Mesendoderm (in vitro differentiated cells): ENCODE measurements at regions not wholly inside any gene's neighbourhood (a gene's known extent, or its start where the extent isn't known, plus 50 kb on each side); places are given as distances from the start of the nearest gene placed in this dataset.

Source experiments
- DNase-seq: peaks from one replicate; pipeline ENCODE4 v3.0.0; 2013
- H2AK5ac ChIP-seq: 2 replicates; pipeline ENCODE4 v1.6.1; 2013; ENCODE audit warnings: low read length, inconsistent platforms
- H2BK120ac ChIP-seq: 2 replicates; pipeline ENCODE4 v1.6.1; 2013; ENCODE audit warnings: low read depth, mild to moderate bottlenecking, low read length, moderate library complexity, mixed read lengths
- H2BK15ac ChIP-seq: replicated peaks from 2 replicates; pipeline ENCODE4 v1.6.1; 2013; ENCODE audit warnings: low read depth, mild to moderate bottlenecking, moderate library complexity
- H2BK5ac ChIP-seq: 2 replicates; pipeline ENCODE4 v1.6.1; 2013; ENCODE audit warnings: low read length, inconsistent platforms
- H3K18ac ChIP-seq: 2 replicates; pipeline ENCODE4 v1.6.1; 2013; ENCODE audit warnings: mild to moderate bottlenecking, low read length, mixed read lengths
- H3K23ac ChIP-seq: one replicate; pipeline ENCODE4 v1.6.1; 2013; ENCODE audit warnings: low read length
- H3K27ac ChIP-seq: 2 replicates; pipeline ENCODE4 v1.5.1; 2013; ENCODE audit warnings: low read depth, mild to moderate bottlenecking, inconsistent platforms, low read length, moderate library complexity
- H3K27me3 ChIP-seq: 2 replicates; pipeline ENCODE4 v1.6.1; 2013; ENCODE audit warnings: low read length, control low read depth, mild to moderate bottlenecking, inconsistent platforms; ENCODE audit not compliant: insufficient read depth, poor library complexity
- H3K36me3 ChIP-seq: 2 replicates; pipeline ENCODE4 v1.6.1; 2013; ENCODE audit warnings: low read length, inconsistent platforms; ENCODE audit not compliant: control insufficient read depth, insufficient read depth
- H3K4ac ChIP-seq: one replicate; pipeline ENCODE4 v1.6.1; 2013; ENCODE audit warnings: low read depth, mild to moderate bottlenecking, low read length, moderate library complexity
- H3K4me1 ChIP-seq: 2 replicates; pipeline ENCODE4 v1.6.1; 2013; ENCODE audit warnings: low read depth, low read length, inconsistent platforms; ENCODE audit not compliant: control insufficient read depth
- H3K4me2 ChIP-seq: 2 replicates; pipeline ENCODE4 v1.6.1; 2013; ENCODE audit warnings: low read length
- H3K4me3 ChIP-seq: 2 replicates; pipeline ENCODE4 v1.5.1; 2013; ENCODE audit warnings: mild to moderate bottlenecking, low read length
- H3K56ac ChIP-seq: one replicate; pipeline ENCODE4 v1.6.1; 2013; ENCODE audit warnings: low read length
- H3K79me1 ChIP-seq: 2 replicates; pipeline ENCODE4 v1.6.1; 2013; ENCODE audit warnings: low read length, inconsistent platforms
- H3K79me2 ChIP-seq: 2 replicates; pipeline ENCODE4 v1.6.1; 2013; ENCODE audit warnings: mild to moderate bottlenecking, low read length; ENCODE audit not compliant: control insufficient read depth, insufficient read depth
- H3K9ac ChIP-seq: 2 replicates; pipeline ENCODE4 v1.6.1; 2013; ENCODE audit warnings: low read length, inconsistent platforms
- H4K5ac ChIP-seq: one replicate; pipeline ENCODE4 v1.6.1; 2013; ENCODE audit warnings: low read length
- H4K8ac ChIP-seq: one replicate; pipeline ENCODE4 v1.6.1; 2013; ENCODE audit warnings: low read depth, mild to moderate bottlenecking, control low read depth, low read length, moderate library complexity
- WGBS: extraction: QIAGEN DNeasy Blood & Tissue Kit; methylation state at CpG from one replicate; pipeline ENCODE4 v1.1.7; 2013; ENCODE audit warnings: low lambda C conversion rate, missing lambda C conversion rate; ENCODE audit not compliant: insufficient coverage; ENCODE audit errors: extremely low coverage; 5-methylcytosine and 5-hydroxymethylcytosine counted together

- H3K4me2 ChIP-seq, result no peak overlapping the region
- H3K4me1 ChIP-seq, result peaks cover 2% of the 10 kb centered on the region
- H3K18ac ChIP-seq, result no peak overlapping the region
- H3K36me3 ChIP-seq, result no peaks in the 10 kb centered on the region
- no peak overlapping the region for H3K56ac ChIP-seq
- no peak overlapping the region for H2AK5ac ChIP-seq
- H2BK120ac ChIP-seq, result no peak overlapping the region
- no peak for DNase-seq
- H3K9ac ChIP-seq, result no peak overlapping the region
- WGBS, result no CpG with 5 or more reads among the region's 11 CpGs
- no peaks in the 10 kb centered on the region for H3K27me3 ChIP-seq
- H2BK5ac ChIP-seq, result no peak overlapping the region
- H3K79me1 ChIP-seq, result no peaks in the 10 kb centered on the region
- no peak overlapping the region for H3K4ac ChIP-seq
- no peak overlapping the region for H3K27ac ChIP-seq
- H3K4me3 ChIP-seq, result no peak overlapping the region
- H2BK15ac ChIP-seq, result no peak overlapping the region
- H3K23ac ChIP-seq, result no peak overlapping the region
- H3K79me2 ChIP-seq, result no peaks in the 10 kb centered on the region
- H4K5ac ChIP-seq, result no peak overlapping the region
- H4K8ac ChIP-seq, result no peak overlapping the region
These were observed 279.7 kb upstream of the KLF14 start for GRCh38 chr7:131013716-131014115.

- Histone ChIP-seq H3K36me3 (no peaks in the 10 kb centered on the region), H3K27me3 (no peaks in the 10 kb centered on the region), H3K56ac (no peak overlapping the region), H2BK120ac (no peak overlapping the region), H3K4me3 (no peak overlapping the region), H2AK5ac (no peak overlapping the region), H4K5ac (no peak overlapping the region), H3K4me2 (no peak overlapping the region), H3K18ac (no peak overlapping the region), H3K4me1 (peaks cover 2% of the 10 kb centered on the region), H3K27ac (no peak overlapping the region), H3K79me1 (no peaks in the 10 kb centered on the region), H3K4ac (no peak overlapping the region), H4K8ac (no peak overlapping the region), H3K79me2 (no peaks in the 10 kb centered on the region), H3K23ac (no peak overlapping the region), H2BK5ac (no peak overlapping the region), H3K9ac (no peak overlapping the region), H2BK15ac (no peak overlapping the region)
- no peak for DNase-seq
- whole genome bisulfite sequencing, result no CpG with 5 or more reads among the region's 7 CpGs
These were observed 281.1 kb upstream of the KLF14 start for GRCh38 chr7:131014906-131015656.

- Histone ChIP-seq H2BK15ac (no peak overlapping the region), H3K27ac (no peak overlapping the region), H2BK5ac (no peak overlapping the region), H3K18ac (no peak overlapping the region), H3K4me3 (no peak overlapping the region), H2AK5ac (no peak overlapping the region), H3K23ac (no peak overlapping the region), H3K9ac (no peak overlapping the region), H3K79me2 (no peaks in the 10 kb centered on the region), H4K8ac (no peak overlapping the region), H4K5ac (no peak overlapping the region), H3K27me3 (no peaks in the 10 kb centered on the region), H3K4me2 (no peak overlapping the region), H2BK120ac (no peak overlapping the region), H3K56ac (no peak overlapping the region), H3K36me3 (no peaks in the 10 kb centered on the region), H3K4ac (no peak overlapping the region), H3K4me1 (peaks cover 2% of the 10 kb centered on the region), H3K79me1 (no peaks in the 10 kb centered on the region)
- WGBS, result no CpG with 5 or more reads among the region's 3 CpGs
- peak; percentile 49 for DNase-seq
These were observed 281.6 kb upstream of the KLF14 start for GRCh38 chr7:131015657-131015958.

GRCh38 chr7:131016230-131016629 lies 282.2 kb upstream of the KLF14 start:
- DNase-seq, result no peak

GRCh38 chr7:131019351-131019750 lies 285.3 kb upstream of the KLF14 start:
- Histone ChIP-seq H4K8ac (no peak overlapping the region), H2BK5ac (no peak overlapping the region), H3K56ac (no peak overlapping the region), H3K4ac (no peak overlapping the region), H3K9ac (no peak overlapping the region), H3K79me1 (no peaks in the 10 kb centered on the region), H3K27me3 (no peaks in the 10 kb centered on the region), H3K36me3 (no peaks in the 10 kb centered on the region), H2AK5ac (no peak overlapping the region), H3K4me2 (no peak overlapping the region), H3K27ac (no peak overlapping the region), H3K23ac (no peak overlapping the region), H4K5ac (no peak overlapping the region), H2BK15ac (no peak overlapping the region), H3K18ac (no peak overlapping the region), H3K4me3 (no peak overlapping the region), H2BK120ac (no peak overlapping the region), H3K4me1 (no peaks in the 10 kb centered on the region), H3K79me2 (no peaks in the 10 kb centered on the region)
- no peak for DNase-seq
- WGBS, result no CpG with 5 or more reads among the region's 1 CpG

More at GRCh38 chr7:131016230-131016629, 282.2 kb upstream of the KLF14 start:
- Histone ChIP-seq H2BK15ac (no peak overlapping the region), H3K4me3 (no peak overlapping the region), H3K79me1 (no peaks in the 10 kb centered on the region), H2BK5ac (no peak overlapping the region), H2AK5ac (no peak overlapping the region), H3K18ac (no peak overlapping the region), H4K5ac (no peak overlapping the region), H3K23ac (no peak overlapping the region), H3K79me2 (no peaks in the 10 kb centered on the region), H3K4me1 (peaks cover 2% of the 10 kb centered on the region), H3K27ac (no peak overlapping the region), H4K8ac (no peak overlapping the region), H3K9ac (no peak overlapping the region), H3K56ac (no peak overlapping the region), H2BK120ac (no peak overlapping the region), H3K27me3 (no peaks in the 10 kb centered on the region), H3K4ac (no peak overlapping the region), H3K4me2 (no peak overlapping the region), H3K36me3 (no peaks in the 10 kb centered on the region)
- no CpG with 5 or more reads among the region's 1 CpG for whole genome bisulfite sequencing

- no peak overlapping the region for H2BK5ac ChIP-seq
- no peak overlapping the region for H2BK120ac ChIP-seq
- H3K79me2 ChIP-seq, result no peaks in the 10 kb centered on the region
- no peak overlapping the region for H3K27ac ChIP-seq
- no CpG with 5 or more reads among the region's 7 CpGs for WGBS
- no peak overlapping the region for H3K56ac ChIP-seq
- H3K79me1 ChIP-seq, result no peaks in the 10 kb centered on the region
- no peak overlapping the region for H3K4ac ChIP-seq
- H4K5ac ChIP-seq, result no peak overlapping the region
- no peak overlapping the region for H2AK5ac ChIP-seq
- H4K8ac ChIP-seq, result no peak overlapping the region
- H3K27me3 ChIP-seq, result no peaks in the 10 kb centered on the region
- H2BK15ac ChIP-seq, result no peak overlapping the region
- H3K18ac ChIP-seq, result no peak overlapping the region
- no peak overlapping the region for H3K23ac ChIP-seq
- no peak overlapping the region for H3K4me3 ChIP-seq
- H3K4me1 ChIP-seq, result no peaks in the 10 kb centered on the region
- H3K4me2 ChIP-seq, result no peak overlapping the region
- H3K36me3 ChIP-seq, result no peaks in the 10 kb centered on the region
- DNase-seq, result no peak
- H3K9ac ChIP-seq, result no peak overlapping the region
These were observed 286.8 kb upstream of the KLF14 start for GRCh38 chr7:131020759-131021261.
